ENCODE measurements at regions not wholly inside any gene's neighbourhood (a gene's known extent, or its start where the extent isn't known, plus 50 kb on each side); places are given as distances from the start of the nearest gene placed in this dataset.

- TF ChIP-seq REST (IDR thresholded peaks at IDR 0.05; ENCODE audit: low read depth, low read length) (no peak), ELF1 (IDR thresholded peaks at IDR 0.05) (no peak), RXRA (IDR thresholded peaks at IDR 0.05; ENCODE audit: borderline replicate concordance, low read depth) (no peak)
Observed at GRCh38 chr6:6434723-6435122, 114.3 kb upstream of the F13A1 start (continued).

- Histone ChIP-seq H3F3A (replicated peaks; ENCODE audit: insufficient read depth) (no peaks in the 10 kb centered on the region), H3K4me2 (no peak overlapping the region), H3K4me1 (ENCODE audit: control insufficient read depth in 1 of 2, insufficient read depth in 2 of 2, low read depth in 1 of 2, low read length in 1 of 2) (no peaks in the 10 kb centered on the region), H2AFZ (ENCODE audit: low read depth) (no peak overlapping the region), H3K9me2 (no peaks in the 10 kb centered on the region), H3K79me2 (ENCODE audit: insufficient read depth) (no peaks in the 10 kb centered on the region), H3K36me3 (replicated peaks in 1 of 2; ENCODE audit: control insufficient read depth in 1 of 2, insufficient read depth in 2 of 2, low read length in 1 of 2) (no peaks in the 10 kb centered on the region), H3K9me3 (no peaks in the 10 kb centered on the region), H3K9ac (no peak overlapping the region), H3K27ac (ENCODE audit: low read depth in 2 of 2, low read length in 1 of 2) (no peak overlapping the region), H3K4me3 (ENCODE audit: low read depth in 2 of 2, low read length in 1 of 2) (no peak overlapping the region), H3K27me3 (ENCODE audit: insufficient read depth) (no peaks in the 10 kb centered on the region), H4K20me1 (ENCODE audit: insufficient read depth) (no peaks in the 10 kb centered on the region)
- CTCF ChIA-PET = no interaction called here
- POLR2A ChIA-PET = no interaction called here
- WGBS (ENCODE audit: low lambda C conversion rate) = 9% methylated on average over 4 of the region's 4 CpGs
- DNase-seq = no peak
- TF ChIP-seq RAD21 (IDR thresholded peaks at IDR 0.05; ENCODE audit: low read length) (no peak), CHD2 (IDR thresholded peaks at IDR 0.05; ENCODE audit: low read length, partially characterized antibody) (no peak), ZBTB33 (IDR thresholded peaks at IDR 0.05; ENCODE audit: borderline replicate concordance, low read depth) (no peak), ELF1 (IDR thresholded peaks at IDR 0.05) (no peak), TAF1 (IDR thresholded peaks at IDR 0.05; ENCODE audit: borderline replicate concordance, low read depth, low read length) (no peak), TEAD4 (IDR thresholded peaks at IDR 0.05; ENCODE audit: borderline replicate concordance, insufficient read depth) (no peak), RCOR1 (IDR thresholded peaks at IDR 0.05; ENCODE audit: low read length) (no peak), CTCF (IDR thresholded peaks at IDR 0.05) (no peak), NFIC (IDR thresholded peaks at IDR 0.05; ENCODE audit: borderline replicate concordance) (no peak), EZH2phosphoT487 (IDR thresholded peaks at IDR 0.05; ENCODE audit: borderline replicate concordance, low read depth) (no peak), USF1 (IDR thresholded peaks at IDR 0.05; ENCODE audit: borderline replicate concordance, low read depth) (no peak), FOXM1 (IDR thresholded peaks at IDR 0.05; ENCODE audit: low read depth) (no peak), GATA2 (CRISPR knock-in tag; IDR thresholded peaks at IDR 0.05) (no peak)
Observed at GRCh38 chr6:6436366-6436765, 115.9 kb upstream of the F13A1 start.

Data from SK-N-SH (cell line).